Activated B cell treated with CpG ODN at 0.5 μM for 24 hours (primary cell): ENCODE measurements at regions not wholly inside any gene's neighbourhood (a gene's known extent, or its start where the extent isn't known, plus 50 kb on each side); places are given as distances from the start of the nearest gene placed in this dataset.

Experiments used
- ATAC-seq: fragments of 200-7000 bp; cut with Tn5 transposase; one replicate; pipeline ENCODE4 v1.10.0; 2021; ENCODE audit warnings: low read depth, mild to moderate bottlenecking, moderate library complexity
- CTCF ChIA-PET: fragments of 350-600 bp; sonication (Branson Sonifier 250); formaldehyde crosslinking; loops from one replicate; lab custom pipeline; 2021; ENCODE audit warnings: antibody characterized with exemption; lab: Charles Lee
- POLR2A ChIA-PET: fragments of 350-600 bp; sonication (Branson Sonifier 250); formaldehyde crosslinking; loops from one replicate; lab custom pipeline; 2021; ENCODE audit warnings: antibody characterized with exemption; lab: Charles Lee
- DNase-seq: peaks from one replicate; pipeline ENCODE4 v3.0.0; 2022
- H3K27ac Mint-ChIP-seq: one replicate; pipeline ENCODE4 v1.8.0; 2020; ENCODE audit warnings: mixed read lengths
- H3K27me3 Mint-ChIP-seq: one replicate; pipeline ENCODE4 v1.8.0; 2021; ENCODE audit warnings: mixed read lengths
- H3K36me3 Mint-ChIP-seq: one replicate; pipeline ENCODE4 v1.8.0; 2021; ENCODE audit warnings: low read depth, mixed read lengths
- H3K4me1 Mint-ChIP-seq: one replicate; pipeline ENCODE4 v1.8.0; 2021; ENCODE audit warnings: mixed read lengths
- H3K4me3 Mint-ChIP-seq: one replicate; pipeline ENCODE4 v1.8.0; 2020; ENCODE audit warnings: mild to moderate bottlenecking, mixed read lengths
- H3K9me3 Mint-ChIP-seq: one replicate; pipeline ENCODE4 v1.8.0; 2020; ENCODE audit warnings: mixed read lengths
- intact Hi-C: fragments of 100-400 bp; cut with micrococcal nuclease; formaldehyde crosslinking; loops from one replicate; pipeline ENCODE4 v1.15.1; 2024
- TF ChIP-seq, protein P1 (sequence below): fragments of 200-600 bp; IDR thresholded peaks from one replicate; pipeline ENCODE4 v1.8.0; 2022; ENCODE audit warnings: antibody characterized with exemption, mild to moderate bottlenecking

DNA sequence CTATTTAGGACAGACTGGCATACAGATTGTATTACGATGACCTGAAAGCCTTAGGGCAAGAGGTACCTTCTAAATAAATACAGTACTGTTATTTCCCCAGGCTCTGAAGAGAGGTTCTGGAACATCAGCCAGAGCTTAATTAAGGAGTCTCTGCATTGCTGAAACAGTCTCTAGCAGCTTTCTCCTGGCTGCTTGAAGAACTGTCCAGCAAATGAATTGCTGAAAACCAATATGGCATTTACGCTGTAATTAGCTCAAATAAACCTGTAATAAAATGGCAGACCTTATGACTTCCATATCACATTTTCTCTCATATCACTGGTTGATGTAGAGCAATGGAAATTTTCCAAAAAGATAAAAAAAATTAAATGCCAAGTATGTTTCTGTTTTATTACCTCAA lies 636.3 kb downstream of the GABRG2 start:
- CTCF ChIA-PET = no interaction called here

DNA sequence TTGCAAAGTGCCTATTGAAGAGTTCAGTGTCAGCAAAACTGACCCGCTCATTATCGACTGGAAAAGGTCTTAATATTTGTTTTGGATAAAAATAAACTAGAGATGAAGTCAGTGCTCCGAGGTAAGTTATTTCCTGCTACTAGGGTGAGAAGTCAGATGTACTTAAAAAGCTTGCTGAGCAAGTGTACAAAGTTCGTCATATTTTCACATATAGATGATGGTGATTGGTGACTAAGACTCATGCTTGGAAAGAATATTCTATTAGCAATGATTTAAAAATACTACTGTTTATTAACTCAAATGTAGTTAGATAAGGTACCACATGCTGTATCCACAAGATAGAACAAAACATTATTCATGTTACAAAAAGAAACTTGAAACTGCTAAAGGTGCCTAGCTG lies 643.7 kb downstream of the GABRG2 start:
- Mint-ChIP-seq H3K9me3 (no peaks in the 10 kb centered on the region), H3K4me3 (no peak overlapping the region), H3K27me3 (no peaks in the 10 kb centered on the region), H3K27ac (no peak overlapping the region), H3K4me1 (no peaks in the 10 kb centered on the region), H3K36me3 (no peaks in the 10 kb centered on the region)
- ATAC-seq (no peak), DNase-seq (no peak)
- ChIA-PET CTCF (no interaction called here), POLR2A (no interaction called here)
- intact Hi-C loops = no loop called here
- TF ChIP-seq, protein P1, sequence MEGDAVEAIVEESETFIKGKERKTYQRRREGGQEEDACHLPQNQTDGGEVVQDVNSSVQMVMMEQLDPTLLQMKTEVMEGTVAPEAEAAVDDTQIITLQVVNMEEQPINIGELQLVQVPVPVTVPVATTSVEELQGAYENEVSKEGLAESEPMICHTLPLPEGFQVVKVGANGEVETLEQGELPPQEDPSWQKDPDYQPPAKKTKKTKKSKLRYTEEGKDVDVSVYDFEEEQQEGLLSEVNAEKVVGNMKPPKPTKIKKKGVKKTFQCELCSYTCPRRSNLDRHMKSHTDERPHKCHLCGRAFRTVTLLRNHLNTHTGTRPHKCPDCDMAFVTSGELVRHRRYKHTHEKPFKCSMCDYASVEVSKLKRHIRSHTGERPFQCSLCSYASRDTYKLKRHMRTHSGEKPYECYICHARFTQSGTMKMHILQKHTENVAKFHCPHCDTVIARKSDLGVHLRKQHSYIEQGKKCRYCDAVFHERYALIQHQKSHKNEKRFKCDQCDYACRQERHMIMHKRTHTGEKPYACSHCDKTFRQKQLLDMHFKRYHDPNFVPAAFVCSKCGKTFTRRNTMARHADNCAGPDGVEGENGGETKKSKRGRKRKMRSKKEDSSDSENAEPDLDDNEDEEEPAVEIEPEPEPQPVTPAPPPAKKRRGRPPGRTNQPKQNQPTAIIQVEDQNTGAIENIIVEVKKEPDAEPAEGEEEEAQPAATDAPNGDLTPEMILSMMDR = no peak

More for the DNA sequence above, 636.3 kb downstream of the GABRG2 start:
- DNase-seq (no peak), ATAC-seq (no peak)
- TF ChIP-seq, protein P1 = no peak
- POLR2A ChIA-PET = no interaction called here
- Mint-ChIP-seq H3K27me3 (no peaks in the 10 kb centered on the region), H3K36me3 (no peaks in the 10 kb centered on the region), H3K4me1 (no peaks in the 10 kb centered on the region), H3K4me3 (no peak overlapping the region), H3K9me3 (no peaks in the 10 kb centered on the region), H3K27ac (no peak overlapping the region)
- intact Hi-C loops = no loop called here

DNA sequence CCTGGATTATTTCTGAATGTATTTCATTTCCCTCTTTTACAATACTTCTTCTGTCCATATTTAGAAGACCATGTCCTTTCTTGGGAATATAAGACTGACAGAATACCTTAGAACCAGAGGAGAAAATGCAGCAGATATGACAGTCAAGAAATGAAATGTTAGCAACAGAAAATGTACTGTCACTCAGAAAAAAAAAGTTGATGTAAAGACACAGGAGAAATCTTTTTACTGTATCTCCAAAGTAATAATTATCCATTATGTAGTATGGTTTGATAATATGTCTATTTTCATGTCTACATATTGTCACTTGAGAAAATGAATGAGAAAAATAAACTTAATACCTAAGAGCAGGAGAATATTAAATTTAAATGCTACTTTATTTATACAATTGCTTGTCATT lies 652.1 kb downstream of the GABRG2 start:
- DNase-seq (no peak), ATAC-seq (no peak)
- intact Hi-C loops = no loop called here
- no peak overlapping the region for H3K4me3 Mint-ChIP-seq
- no peaks in the 10 kb centered on the region for H3K4me1 Mint-ChIP-seq
- H3K27ac Mint-ChIP-seq = no peak overlapping the region
- TF ChIP-seq, protein P1 = no peak
- no peaks in the 10 kb centered on the region for H3K36me3 Mint-ChIP-seq
- ChIA-PET POLR2A (no interaction called here), CTCF (no interaction called here)
- H3K27me3 Mint-ChIP-seq = no peaks in the 10 kb centered on the region
- H3K9me3 Mint-ChIP-seq = peaks cover 18% of the 10 kb centered on the region

DNA sequence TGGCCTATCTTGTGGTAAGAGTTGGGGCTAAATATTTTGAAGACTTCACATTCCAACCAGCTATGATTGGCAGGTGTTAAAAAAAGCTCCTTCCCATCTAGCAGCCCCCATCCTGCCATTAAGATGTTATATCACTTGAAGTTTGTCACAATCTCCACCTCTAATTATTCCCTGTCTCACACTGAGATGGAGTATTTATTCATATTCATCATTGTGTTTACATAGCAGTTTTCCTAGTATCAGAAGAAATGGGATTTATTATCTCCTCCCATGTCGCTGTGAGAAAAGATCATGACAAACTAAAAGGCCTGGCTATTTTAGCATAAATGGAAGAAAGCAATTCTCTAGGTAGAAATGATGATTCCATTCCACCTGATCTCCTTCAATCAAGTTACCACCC lies 653.6 kb downstream of the GABRG2 start:
- DNase-seq (no peak), ATAC-seq (no peak)
- H3K4me1 Mint-ChIP-seq = no peaks in the 10 kb centered on the region
- H3K9me3 Mint-ChIP-seq = peaks cover 18% of the 10 kb centered on the region
- H3K36me3 Mint-ChIP-seq = no peaks in the 10 kb centered on the region
- intact Hi-C loops = no loop called here
- TF ChIP-seq, protein P1 = no peak
- H3K27ac Mint-ChIP-seq = no peak overlapping the region
- POLR2A ChIA-PET = no interaction called here
- CTCF ChIA-PET = no interaction called here
- H3K4me3 Mint-ChIP-seq = no peak overlapping the region
- H3K27me3 Mint-ChIP-seq = no peaks in the 10 kb centered on the region

DNA sequence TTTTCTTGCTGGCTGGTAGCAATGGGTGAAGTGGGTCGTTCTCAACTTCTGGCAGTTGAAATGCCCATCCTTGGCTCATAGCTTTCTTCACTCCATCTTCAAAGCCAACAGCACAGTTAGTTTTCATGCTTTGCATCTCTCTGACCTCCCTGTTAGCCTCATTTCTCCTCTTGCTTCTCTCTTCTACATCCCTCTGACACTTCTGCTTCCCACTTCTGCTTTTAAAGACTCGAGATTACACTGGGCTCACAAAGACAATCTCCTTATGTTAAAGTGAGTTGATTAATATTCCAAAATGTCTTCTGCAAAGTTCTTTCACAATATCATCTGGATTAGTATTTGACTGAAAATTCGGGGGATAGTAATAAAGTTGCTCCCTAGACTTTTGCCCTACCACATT lies 684.8 kb upstream of the CCNG1 start:
- ATAC-seq = no peak
- Mint-ChIP-seq H3K9me3 (peaks cover 7% of the 10 kb centered on the region), H3K4me1 (no peaks in the 10 kb centered on the region), H3K4me3 (no peak overlapping the region), H3K27me3 (no peaks in the 10 kb centered on the region), H3K36me3 (no peaks in the 10 kb centered on the region), H3K27ac (no peak overlapping the region)
- intact Hi-C loops = no loop called here
- ChIA-PET POLR2A (no interaction called here), CTCF (no interaction called here)
- TF ChIP-seq, protein P1 = no peak
- DNase-seq = no peak
